HUES48 (cell line): ENCODE measurements at regions not wholly inside any gene's neighbourhood (a gene's known extent, or its start where the extent isn't known, plus 50 kb on each side); places are given as distances from the start of the nearest gene placed in this dataset.
"Not testable (repeated sequence)": the region's sequence is repeated elsewhere in the genome, so short reads cannot be mapped to it uniquely, and the experiment has no call there.

Source experiments
- H3K27ac ChIP-seq: one replicate; pipeline ENCODE4 v1.7.0; 2013; ENCODE audit warnings: low read depth, low read length, inconsistent platforms
- H3K27me3 ChIP-seq: 2 replicates; pipeline ENCODE4 v1.6.1; 2013; ENCODE audit warnings: mild to moderate bottlenecking, low read length; ENCODE audit not compliant: control insufficient read depth, insufficient read depth
- H3K36me3 ChIP-seq: 2 replicates; pipeline ENCODE4 v1.6.1; 2013; ENCODE audit warnings: low read length; ENCODE audit not compliant: control insufficient read depth, insufficient read depth
- H3K4me1 ChIP-seq: 2 replicates; pipeline ENCODE4 v1.6.1; 2013; ENCODE audit warnings: mild to moderate bottlenecking, low read length; ENCODE audit not compliant: control insufficient read depth, insufficient read depth
- H3K4me3 ChIP-seq: 2 replicates; pipeline ENCODE4 v1.5.1; 2013; ENCODE audit warnings: mild to moderate bottlenecking, low read depth, low read length
- H3K9ac ChIP-seq: 2 replicates; pipeline ENCODE4 v1.6.1; 2013; ENCODE audit warnings: mild to moderate bottlenecking, low read depth, low read length, moderate library complexity
- H3K9me3 ChIP-seq: 2 replicates; pipeline ENCODE4 v1.6.1; 2013; ENCODE audit warnings: low read length; ENCODE audit not compliant: control insufficient read depth, insufficient read depth

DNA sequence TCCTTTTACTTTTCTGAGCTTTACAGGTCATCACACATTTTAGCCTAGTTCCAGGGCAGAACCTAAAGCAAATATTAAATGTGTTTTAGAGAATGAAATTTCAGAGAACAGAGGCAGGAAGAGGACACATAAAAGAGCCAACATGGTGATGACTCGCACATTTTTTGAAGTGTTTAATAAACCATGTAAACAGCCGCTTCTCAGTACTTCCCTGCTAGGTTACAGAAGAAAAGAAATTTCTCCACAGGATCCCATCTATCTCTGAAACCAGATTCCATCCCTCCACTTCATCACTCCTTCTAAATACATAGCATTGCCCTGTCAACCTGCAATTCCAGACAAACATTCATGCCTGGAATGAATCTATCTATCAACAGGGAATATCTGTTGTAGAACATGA lies 949.5 kb upstream of the PCDH7 start:
- Histone ChIP-seq H3K4me3 (no peak overlapping the region), H3K4me1 (no peaks in the 10 kb centered on the region), H3K9me3 (no peaks in the 10 kb centered on the region), H3K9ac (no peak overlapping the region), H3K27me3 (no peaks in the 10 kb centered on the region), H3K36me3 (no peaks in the 10 kb centered on the region), H3K27ac (no peak overlapping the region)

GRCh38 chr4:29788123-29788522 lies 932.0 kb upstream of the PCDH7 start:
- not testable (repeated sequence) for H3K36me3 ChIP-seq, H3K4me3 ChIP-seq, H3K27me3 ChIP-seq, H3K27ac ChIP-seq, H3K9ac ChIP-seq, H3K4me1 ChIP-seq
- peaks cover 19% of the 10 kb centered on the region for H3K9me3 ChIP-seq

DNA sequence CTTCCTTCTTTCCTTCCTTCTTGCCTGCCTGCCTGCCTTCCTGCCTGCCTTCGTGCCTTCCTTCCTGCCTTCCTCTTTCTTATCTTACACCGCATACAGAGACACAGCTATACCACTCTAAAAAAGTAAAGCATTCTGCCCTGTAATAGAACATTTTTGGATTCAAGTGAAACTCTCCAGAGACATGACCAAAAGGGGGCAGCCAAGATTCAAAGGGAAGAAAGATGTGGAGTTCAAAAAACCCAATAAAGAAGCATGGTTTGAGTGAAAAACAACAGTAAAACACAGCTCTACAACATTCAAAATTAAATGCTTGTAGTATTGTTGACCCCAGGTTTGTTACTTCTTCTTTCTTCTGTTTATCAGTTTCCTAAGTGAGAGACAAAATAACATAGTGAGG lies 914.9 kb upstream of the PCDH7 start:
- Histone ChIP-seq H3K27ac (no peak overlapping the region), H3K4me1 (peaks cover 4% of the 10 kb centered on the region; the same call in 1 of the 2 replicates), H3K27me3 (no peaks in the 10 kb centered on the region), H3K9ac (no peak overlapping the region), H3K36me3 (no peaks in the 10 kb centered on the region), H3K4me3 (no peak overlapping the region), H3K9me3 (peaks cover 17% of the 10 kb centered on the region)

DNA sequence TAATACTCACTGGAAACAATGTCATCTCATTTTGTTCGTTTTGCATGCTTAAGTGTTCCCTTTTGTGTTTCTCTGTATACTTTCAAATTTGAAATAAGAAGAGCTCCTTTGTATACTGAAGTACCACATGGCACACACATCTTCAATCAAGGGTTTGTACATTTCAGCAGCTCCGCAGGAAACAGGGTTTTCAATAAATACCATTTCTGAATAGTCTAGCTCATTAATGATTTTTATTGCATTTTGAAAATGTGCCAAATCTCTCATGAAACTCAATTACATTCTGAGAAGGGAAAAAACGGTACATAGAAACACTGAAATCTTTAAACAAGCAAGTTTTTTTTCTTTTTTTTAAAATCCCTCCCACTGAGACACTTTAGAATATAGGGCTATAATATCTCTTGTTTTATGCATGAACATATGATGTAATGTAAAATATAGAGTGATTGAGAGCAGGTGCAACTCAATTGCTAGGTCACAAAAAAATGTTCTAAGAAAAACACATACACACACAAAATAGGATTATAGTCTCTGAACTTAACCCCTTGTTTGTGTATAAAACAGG lies 914.2 kb upstream of the PCDH7 start:
- Histone ChIP-seq H3K9me3 (peaks cover 17% of the 10 kb centered on the region), H3K27ac (no peak overlapping the region), H3K4me3 (no peak overlapping the region), H3K27me3 (no peaks in the 10 kb centered on the region), H3K9ac (no peak overlapping the region), H3K4me1 (peaks cover 4% of the 10 kb centered on the region; the same call in 1 of the 2 replicates), H3K36me3 (no peaks in the 10 kb centered on the region)

GRCh38 chr4:29817961-29818360 lies 902.2 kb upstream of the PCDH7 start:
- H3K27ac ChIP-seq = no peak overlapping the region
- no peak overlapping the region for H3K4me3 ChIP-seq
- H3K9me3 ChIP-seq = no peaks in the 10 kb centered on the region
- no peaks in the 10 kb centered on the region for H3K27me3 ChIP-seq
- no peaks in the 10 kb centered on the region for H3K36me3 ChIP-seq
- no peak overlapping the region for H3K9ac ChIP-seq
- no peaks in the 10 kb centered on the region for H3K4me1 ChIP-seq

GRCh38 chr4:29829067-29829466 lies 891.1 kb upstream of the PCDH7 start:
- no peaks in the 10 kb centered on the region for H3K36me3 ChIP-seq
- no peak overlapping the region for H3K9ac ChIP-seq
- H3K27me3 ChIP-seq = no peaks in the 10 kb centered on the region
- no peaks in the 10 kb centered on the region for H3K9me3 ChIP-seq
- H3K4me1 ChIP-seq = no peaks in the 10 kb centered on the region
- no peak overlapping the region for H3K27ac ChIP-seq
- H3K4me3 ChIP-seq = no peak overlapping the region

- peaks cover 16% of the 10 kb centered on the region; the same call in 1 of the 2 replicates for H3K4me1 ChIP-seq
- no peaks in the 10 kb centered on the region; the same call in 1 of the 2 replicates for H3K9me3 ChIP-seq
- no peaks in the 10 kb centered on the region for H3K36me3 ChIP-seq
- no peak overlapping the region for H3K4me3 ChIP-seq
- H3K27me3 ChIP-seq = no peaks in the 10 kb centered on the region
- H3K9ac ChIP-seq = no peak overlapping the region
- H3K27ac ChIP-seq = no peak overlapping the region
Observed at GRCh38 chr4:29852537-29852936, 867.6 kb upstream of the PCDH7 start.

DNA sequence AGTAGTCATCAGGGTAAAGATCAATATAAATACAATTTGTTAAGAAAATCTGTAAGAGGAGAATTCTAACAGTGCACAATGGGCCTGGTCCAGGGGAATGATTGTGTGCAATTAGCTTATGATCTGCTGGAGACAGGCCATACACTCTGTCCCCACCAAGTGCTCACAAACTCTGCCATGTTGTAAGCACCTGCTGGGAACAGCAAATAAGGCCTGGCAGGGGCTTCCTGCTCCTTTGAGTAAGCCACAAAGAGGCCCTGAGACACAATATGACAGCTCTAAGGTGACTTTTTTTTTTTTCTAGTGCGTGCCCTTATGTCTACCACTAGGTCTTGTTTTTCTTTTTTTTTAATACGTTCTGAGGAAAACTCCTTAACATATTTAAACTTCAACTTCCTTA lies 866.3 kb upstream of the PCDH7 start:
- Histone ChIP-seq H3K9me3 (no peaks in the 10 kb centered on the region; the same call in 1 of the 2 replicates), H3K27me3 (no peaks in the 10 kb centered on the region), H3K4me3 (no peak overlapping the region)

DNA sequence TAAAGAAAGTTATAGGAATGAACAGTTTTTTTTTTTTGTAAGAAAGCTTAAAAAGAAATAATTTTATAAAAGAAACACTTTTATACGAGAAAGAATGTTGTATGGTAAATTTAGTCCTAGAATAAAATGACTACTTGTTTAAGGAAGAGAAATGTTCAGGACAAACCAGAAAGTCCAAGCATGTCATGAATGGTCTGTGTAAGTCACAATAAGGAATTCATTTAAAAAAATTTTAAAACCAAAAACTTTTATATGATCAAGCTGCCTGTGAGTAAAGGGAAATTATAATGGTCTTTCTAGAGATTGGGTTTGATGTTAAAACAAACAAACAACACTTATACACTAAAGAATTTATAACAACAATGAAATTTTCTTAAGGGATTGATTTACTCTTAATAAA lies 858.9 kb upstream of the PCDH7 start:
- H3K27me3 ChIP-seq = no peaks in the 10 kb centered on the region
- no peak overlapping the region for H3K27ac ChIP-seq
- peaks cover 7% of the 10 kb centered on the region; the same call in 1 of the 2 replicates for H3K4me1 ChIP-seq
- no peaks in the 10 kb centered on the region for H3K36me3 ChIP-seq
- peaks cover 53% of the 10 kb centered on the region for H3K9me3 ChIP-seq
- no peak overlapping the region for H3K4me3 ChIP-seq
- no peak overlapping the region for H3K9ac ChIP-seq

More for the DNA sequence above, 866.3 kb upstream of the PCDH7 start:
- no peaks in the 10 kb centered on the region for H3K36me3 ChIP-seq
- peaks cover 17% of the 10 kb centered on the region; the same call in 1 of the 2 replicates for H3K4me1 ChIP-seq
- H3K9ac ChIP-seq = no peak overlapping the region
- peak overlapping the region; percentile 26 for H3K27ac ChIP-seq

DNA sequence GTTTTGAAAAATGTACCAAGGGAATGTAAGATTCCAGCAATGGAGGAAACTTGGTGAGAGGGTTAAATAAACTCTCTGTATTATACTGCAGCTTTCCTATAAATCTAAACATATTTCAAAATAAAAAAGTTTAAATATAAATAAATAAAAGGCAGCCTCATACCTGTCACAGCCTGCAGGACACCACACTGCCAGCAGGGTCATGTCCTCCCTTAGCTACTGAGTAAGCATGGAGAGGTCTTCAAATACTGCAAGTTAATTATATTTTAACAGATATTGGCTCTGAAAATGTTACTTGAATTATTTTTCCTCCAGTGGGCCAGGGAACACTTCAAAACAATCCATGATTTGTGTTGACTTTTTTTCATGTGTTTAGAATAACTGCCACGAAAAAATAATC lies 852.8 kb upstream of the PCDH7 start:
- Histone ChIP-seq H3K27ac (no peak overlapping the region), H3K4me1 (no peaks in the 10 kb centered on the region), H3K9ac (no peak overlapping the region), H3K36me3 (no peaks in the 10 kb centered on the region), H3K27me3 (no peaks in the 10 kb centered on the region), H3K9me3 (peaks cover 33% of the 10 kb centered on the region), H3K4me3 (no peak overlapping the region)

- Histone ChIP-seq H3K4me1 (no peaks in the 10 kb centered on the region), H3K27me3 (no peaks in the 10 kb centered on the region), H3K9ac (no peak overlapping the region), H3K4me3 (no peak overlapping the region), H3K36me3 (no peaks in the 10 kb centered on the region), H3K9me3 (no peaks in the 10 kb centered on the region), H3K27ac (no peak overlapping the region)
Observed at GRCh38 chr4:29900336-29900735, 819.8 kb upstream of the PCDH7 start.
